ENCODE measurements at regions not wholly inside any gene's neighbourhood (a gene's known extent, or its start where the extent isn't known, plus 50 kb on each side); places are given as distances from the start of the nearest gene placed in this dataset.

DNA sequence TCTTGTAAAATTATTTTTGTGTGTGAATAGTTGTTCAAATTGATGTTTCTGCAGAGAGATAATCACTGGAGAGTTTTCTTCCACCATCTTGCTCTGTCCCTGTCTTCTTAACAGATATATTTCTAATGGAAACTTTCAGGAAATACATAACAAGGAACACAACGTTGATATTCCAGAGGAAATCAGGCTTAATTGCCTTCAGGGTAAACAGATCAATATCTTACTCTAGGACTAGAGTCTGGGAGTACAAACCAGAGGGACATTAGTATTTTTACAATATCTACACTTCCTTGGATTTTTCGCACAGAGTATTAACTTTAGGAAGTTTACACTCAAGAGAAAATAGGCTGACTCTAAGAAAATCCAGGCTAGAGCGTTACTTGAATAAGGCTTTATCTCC is 159.1 kb downstream of the PFKFB3 start:
- no TSS peak for BruUV-seq (replicated peaks)
- POLR2A ChIA-PET, result no interaction called here
- H3K4me1 ChIP-seq (ENCODE audit: insufficient read depth, low read length), result peaks cover 14% of the 10 kb centered on the region
- no peak overlapping the region for H2AFZ ChIP-seq (ENCODE audit: low read length)
- H4K20me1 ChIP-seq (ENCODE audit: insufficient read depth, low read length), result no peaks in the 10 kb centered on the region
- H3K4me2 ChIP-seq (ENCODE audit: low read depth, low read length), result no peak overlapping the region
- H3K79me2 ChIP-seq (ENCODE audit: insufficient read depth, low read length), result no peaks in the 10 kb centered on the region
- H3K9me3 ChIP-seq (ENCODE audit: low read length), result no peaks in the 10 kb centered on the region
- intact Hi-C loops (cut with micrococcal nuclease; ENCODE audit: unreplicated experiment) (no loop called here), in situ Hi-C loops (cut with HindIII; ENCODE audit: extremely low pct_ligation_motif_present, low pct_unique_long_range_greater_than_20kb) (no loop called here)
- 22% methylated on average over 3 of the region's 3 CpGs for WGBS (ENCODE audit: low lambda C conversion rate)
- FAIRE-seq (no peak), DNase-seq (ENCODE audit: low spot score) (no peak), ATAC-seq (no peak)
- H3K36me3 ChIP-seq (replicated peaks in 1 of 2; ENCODE audit: control insufficient read depth in 1 of 2, insufficient read depth in 2 of 2, low read length in 2 of 2), result no peaks in the 10 kb centered on the region
- CTCF ChIA-PET (ENCODE audit: low intra/inter-chr PET ratio, low total read pairs), result no interaction called here
- no peak overlapping the region for H3K9ac ChIP-seq (ENCODE audit: insufficient read depth, low read depth, low read length)
- no peaks in the 10 kb centered on the region; a peak in 2 of 5 replicates for H3K27me3 ChIP-seq (ENCODE audit: control insufficient read depth in 1 of 2, insufficient read depth in 2 of 2, low read length in 2 of 2)
- no peak overlapping the region for H3K4me3 ChIP-seq (replicated peaks in 1 of 3; ENCODE audit: insufficient read depth in 1 of 3, low read depth in 2 of 3, low read length in 3 of 3)
- no peak overlapping the region for H3K27ac ChIP-seq (ENCODE audit: extremely low read length, insufficient read depth, low read length)
- TF ChIP-seq, protein P1, sequence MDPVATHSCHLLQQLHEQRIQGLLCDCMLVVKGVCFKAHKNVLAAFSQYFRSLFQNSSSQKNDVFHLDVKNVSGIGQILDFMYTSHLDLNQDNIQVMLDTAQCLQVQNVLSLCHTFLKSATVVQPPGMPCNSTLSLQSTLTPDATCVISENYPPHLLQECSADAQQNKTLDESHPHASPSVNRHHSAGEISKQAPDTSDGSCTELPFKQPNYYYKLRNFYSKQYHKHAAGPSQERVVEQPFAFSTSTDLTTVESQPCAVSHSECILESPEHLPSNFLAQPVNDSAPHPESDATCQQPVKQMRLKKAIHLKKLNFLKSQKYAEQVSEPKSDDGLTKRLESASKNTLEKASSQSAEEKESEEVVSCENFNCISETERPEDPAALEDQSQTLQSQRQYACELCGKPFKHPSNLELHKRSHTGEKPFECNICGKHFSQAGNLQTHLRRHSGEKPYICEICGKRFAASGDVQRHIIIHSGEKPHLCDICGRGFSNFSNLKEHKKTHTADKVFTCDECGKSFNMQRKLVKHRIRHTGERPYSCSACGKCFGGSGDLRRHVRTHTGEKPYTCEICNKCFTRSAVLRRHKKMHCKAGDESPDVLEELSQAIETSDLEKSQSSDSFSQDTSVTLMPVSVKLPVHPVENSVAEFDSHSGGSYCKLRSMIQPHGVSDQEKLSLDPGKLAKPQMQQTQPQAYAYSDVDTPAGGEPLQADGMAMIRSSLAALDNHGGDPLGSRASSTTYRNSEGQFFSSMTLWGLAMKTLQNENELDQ (CRISPR knock-in tag; IDR thresholded peaks at IDR 0.05; ENCODE audit: borderline replicate concordance), result no peak
- TF ChIP-seq, protein P2, sequence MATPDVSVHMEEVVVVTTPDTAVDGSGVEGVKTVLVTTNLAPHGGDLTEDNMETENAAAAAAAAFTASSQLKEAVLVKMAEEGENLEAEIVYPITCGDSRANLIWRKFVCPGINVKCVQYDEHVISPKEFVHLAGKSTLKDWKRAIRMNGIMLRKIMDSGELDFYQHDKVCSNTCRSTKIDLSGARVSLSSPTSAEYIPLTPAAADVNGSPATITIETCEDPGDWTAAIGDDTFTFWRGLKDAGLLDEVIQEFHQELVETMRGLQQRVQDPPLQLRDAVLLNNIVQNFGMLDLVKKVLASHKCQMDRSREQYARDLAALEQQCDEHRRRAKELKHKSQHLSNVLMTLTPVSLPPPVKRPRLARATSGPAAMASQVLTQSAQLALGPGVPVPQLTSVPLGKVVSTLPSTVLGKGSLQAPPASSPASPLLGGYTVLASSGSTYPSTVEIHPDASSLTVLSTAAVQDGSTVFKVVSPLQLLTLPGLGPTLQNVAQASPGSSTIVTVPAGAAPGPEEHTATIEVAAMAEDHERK (CRISPR knock-in tag; IDR thresholded peaks at IDR 0.05; ENCODE audit: low read depth), result no peak
- TF ChIP-seq POLR2A (IDR thresholded peaks at IDR 0.05; ENCODE audit: insufficient read depth in 1 of 2, low read depth in 2 of 2, low read length in 2 of 2) (no peak), HMGA1 (CRISPR knock-in tag; conservative IDR thresholded peaks at IDR 0.05) (no peak), MTA1 (CRISPR knock-in tag; IDR thresholded peaks at IDR 0.05; ENCODE audit: borderline replicate concordance) (no peak), ZNF709 (CRISPR knock-in tag; IDR thresholded peaks at IDR 0.05) (no peak), KDM1A (CRISPR knock-in tag; IDR thresholded peaks at IDR 0.05) (no peak), PRMT3 (CRISPR knock-in tag; IDR thresholded peaks at IDR 0.05; ENCODE audit: borderline replicate concordance, low read depth) (no peak)
